ENCODE measurements at regions not wholly inside any gene's neighbourhood (a gene's known extent, or its start where the extent isn't known, plus 50 kb on each side); places are given as distances from the start of the nearest gene placed in this dataset.

DNA sequence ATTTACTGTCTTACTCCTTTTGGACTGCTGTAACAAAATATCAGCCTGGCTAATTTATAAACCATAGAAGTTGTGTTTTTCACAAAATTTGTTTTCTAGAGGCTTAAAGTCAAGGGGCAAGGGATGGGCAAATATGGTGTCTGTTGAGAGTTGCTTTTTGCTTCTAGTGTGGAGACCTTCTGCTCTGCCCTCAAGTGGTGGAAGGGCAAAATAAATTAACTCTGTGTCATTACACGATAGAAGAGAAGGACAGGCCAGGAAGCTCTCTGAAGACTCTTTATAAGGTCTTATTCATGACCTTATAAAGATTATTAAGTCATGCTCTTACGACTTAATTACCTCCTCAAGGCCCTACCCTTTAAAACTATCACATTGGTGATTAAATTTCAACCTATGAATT lies 181.2 kb upstream of the LRATD1 start:
- H3K4me1 ChIP-seq (ENCODE audit: insufficient read depth, low read length, poor library complexity, severe bottlenecking): no peaks in the 10 kb centered on the region
- H3K9me3 ChIP-seq (ENCODE audit: low read length): no peaks in the 10 kb centered on the region
- H3K79me2 ChIP-seq (ENCODE audit: insufficient read depth, low read depth, low read length): no peaks in the 10 kb centered on the region
- TF ChIP-seq, protein P1, sequence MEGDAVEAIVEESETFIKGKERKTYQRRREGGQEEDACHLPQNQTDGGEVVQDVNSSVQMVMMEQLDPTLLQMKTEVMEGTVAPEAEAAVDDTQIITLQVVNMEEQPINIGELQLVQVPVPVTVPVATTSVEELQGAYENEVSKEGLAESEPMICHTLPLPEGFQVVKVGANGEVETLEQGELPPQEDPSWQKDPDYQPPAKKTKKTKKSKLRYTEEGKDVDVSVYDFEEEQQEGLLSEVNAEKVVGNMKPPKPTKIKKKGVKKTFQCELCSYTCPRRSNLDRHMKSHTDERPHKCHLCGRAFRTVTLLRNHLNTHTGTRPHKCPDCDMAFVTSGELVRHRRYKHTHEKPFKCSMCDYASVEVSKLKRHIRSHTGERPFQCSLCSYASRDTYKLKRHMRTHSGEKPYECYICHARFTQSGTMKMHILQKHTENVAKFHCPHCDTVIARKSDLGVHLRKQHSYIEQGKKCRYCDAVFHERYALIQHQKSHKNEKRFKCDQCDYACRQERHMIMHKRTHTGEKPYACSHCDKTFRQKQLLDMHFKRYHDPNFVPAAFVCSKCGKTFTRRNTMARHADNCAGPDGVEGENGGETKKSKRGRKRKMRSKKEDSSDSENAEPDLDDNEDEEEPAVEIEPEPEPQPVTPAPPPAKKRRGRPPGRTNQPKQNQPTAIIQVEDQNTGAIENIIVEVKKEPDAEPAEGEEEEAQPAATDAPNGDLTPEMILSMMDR (conservative IDR thresholded peaks at IDR 0.05; ENCODE audit: low read length): peak; percentile 21; the same call in 1 of the 2 replicates
- TF ChIP-seq EZH2phosphoT487 (IDR thresholded peaks at IDR 0.05; ENCODE audit: borderline replicate concordance, low read depth, low read length): no peak
- CTCF ChIA-PET (ENCODE audit: unreplicated experiment): no interaction called here
- POLR2A ChIA-PET: no interaction called here
- H4K20me1 ChIP-seq (ENCODE audit: insufficient read depth, low read length): no peaks in the 10 kb centered on the region
- no TSS peak for BruUV-seq (replicated peaks)
- H3K9me2 ChIP-seq (ENCODE audit: insufficient read depth, low read length): no peaks in the 10 kb centered on the region
- no peak overlapping the region for H2AFZ ChIP-seq (ENCODE audit: low read length)
- H3K4me3 ChIP-seq (ENCODE audit: low read depth, low read length, poor library complexity, severe bottlenecking): no peak overlapping the region
- DNase-seq (ENCODE audit: low spot score): no peak
- H3K36me3 ChIP-seq (ENCODE audit: insufficient read depth, low read length): no peaks in the 10 kb centered on the region
- no peak overlapping the region for H3K27ac ChIP-seq (ENCODE audit: low read depth, low read length, poor library complexity, severe bottlenecking)
- intact Hi-C loops (cut with micrococcal nuclease; ENCODE audit: unreplicated experiment): no loop called here
- H3K4me2 ChIP-seq (ENCODE audit: low read length): no peak overlapping the region

DNA sequence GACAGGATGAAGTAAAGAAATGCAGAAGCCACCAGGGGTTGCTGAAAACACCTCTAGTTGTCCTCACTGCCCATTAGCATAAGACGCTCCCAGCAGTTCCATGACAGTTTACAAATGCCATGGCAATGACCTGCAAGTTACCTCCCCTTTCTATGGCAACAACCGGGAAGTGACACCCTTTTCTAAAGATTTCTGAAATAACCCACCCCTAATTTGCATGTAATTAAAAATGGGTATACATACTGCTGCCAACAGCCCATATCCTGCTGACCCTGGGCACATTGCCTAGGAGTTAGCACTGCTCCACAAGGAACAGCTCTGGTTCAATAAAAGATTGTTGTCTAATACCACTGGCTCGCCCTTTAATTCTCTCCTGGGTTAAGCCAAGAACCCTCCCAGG lies 178.3 kb upstream of the LRATD1 start:
- no TSS peak for BruUV-seq (replicated peaks)
- ChIA-PET CTCF (ENCODE audit: unreplicated experiment) (no interaction called here), POLR2A (no interaction called here)
- Histone ChIP-seq H3K4me3 (ENCODE audit: low read depth, low read length, poor library complexity, severe bottlenecking) (no peak overlapping the region), H3K4me1 (ENCODE audit: insufficient read depth, low read length, poor library complexity, severe bottlenecking) (no peaks in the 10 kb centered on the region), H3K4me2 (ENCODE audit: low read length) (no peak overlapping the region), H4K20me1 (ENCODE audit: insufficient read depth, low read length) (no peaks in the 10 kb centered on the region), H3K79me2 (ENCODE audit: insufficient read depth, low read depth, low read length) (no peaks in the 10 kb centered on the region), H3K27ac (ENCODE audit: low read depth, low read length, poor library complexity, severe bottlenecking) (no peak overlapping the region), H2AFZ (ENCODE audit: low read length) (no peak overlapping the region), H3K9me2 (ENCODE audit: insufficient read depth, low read length) (no peaks in the 10 kb centered on the region), H3K36me3 (ENCODE audit: insufficient read depth, low read length) (no peaks in the 10 kb centered on the region), H3K9me3 (ENCODE audit: low read length) (0 out of 2 replicates have a peak, but pooled peaks cover 5% of the 10 kb centered on the region)
- no peak for DNase-seq (ENCODE audit: low spot score)
- intact Hi-C loops (cut with micrococcal nuclease; ENCODE audit: unreplicated experiment): no loop called here
- TF ChIP-seq EZH2phosphoT487 (IDR thresholded peaks at IDR 0.05; ENCODE audit: borderline replicate concordance, low read depth, low read length): no peak
- TF ChIP-seq, protein P1 (conservative IDR thresholded peaks at IDR 0.05; ENCODE audit: low read length): no peak

DNA sequence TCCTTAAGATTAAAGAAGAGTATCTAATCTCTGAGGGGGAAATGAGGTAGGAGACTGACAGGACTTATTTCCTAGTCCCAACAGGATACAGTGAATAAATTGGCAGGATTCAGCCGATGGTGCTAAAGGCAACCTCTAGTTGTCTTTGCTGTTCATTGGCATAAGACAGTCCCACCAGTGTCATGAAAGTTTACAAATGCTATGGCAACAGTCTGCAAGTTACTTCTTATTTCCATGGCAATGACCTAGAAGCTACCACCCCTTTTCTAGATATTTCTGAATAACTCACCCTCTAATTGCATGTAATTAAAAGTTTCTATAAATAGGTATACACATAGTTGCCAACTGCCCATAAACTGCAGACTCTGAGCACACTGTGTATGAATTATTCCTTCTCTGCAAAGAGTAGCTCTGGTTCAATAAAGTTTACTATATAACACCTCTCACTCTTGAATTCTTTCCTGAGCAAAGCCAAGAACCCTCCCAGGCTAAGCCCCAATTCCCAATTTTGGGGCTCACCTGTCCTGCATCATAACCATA lies 172.7 kb upstream of the LRATD1 start:
- Histone ChIP-seq H3K79me2 (ENCODE audit: insufficient read depth, low read depth, low read length) (no peaks in the 10 kb centered on the region), H3K4me2 (ENCODE audit: low read length) (no peak overlapping the region), H3K4me3 (ENCODE audit: low read depth, low read length, poor library complexity, severe bottlenecking) (no peak overlapping the region), H3K27ac (ENCODE audit: low read depth, low read length, poor library complexity, severe bottlenecking) (no peak overlapping the region), H3K9me2 (ENCODE audit: insufficient read depth, low read length) (no peaks in the 10 kb centered on the region), H4K20me1 (ENCODE audit: insufficient read depth, low read length) (no peaks in the 10 kb centered on the region), H3K4me1 (ENCODE audit: insufficient read depth, low read length, poor library complexity, severe bottlenecking) (no peaks in the 10 kb centered on the region), H2AFZ (ENCODE audit: low read length) (no peak overlapping the region), H3K9me3 (ENCODE audit: low read length) (0 out of 2 replicates have a peak, but pooled peaks cover 5% of the 10 kb centered on the region), H3K36me3 (ENCODE audit: insufficient read depth, low read length) (no peaks in the 10 kb centered on the region)
- POLR2A ChIA-PET: no interaction called here
- DNase-seq (ENCODE audit: low spot score): no peak
- intact Hi-C loops (cut with micrococcal nuclease; ENCODE audit: unreplicated experiment): no loop called here
- TF ChIP-seq EZH2phosphoT487 (IDR thresholded peaks at IDR 0.05; ENCODE audit: borderline replicate concordance, low read depth, low read length): no peak
- TF ChIP-seq, protein P1 (conservative IDR thresholded peaks at IDR 0.05; ENCODE audit: low read length): no peak
- CTCF ChIA-PET (ENCODE audit: unreplicated experiment): no interaction called here
- BruUV-seq (replicated peaks): no TSS peak
